Renal cortical epithelial cell (primary cell): ENCODE measurements at regions not wholly inside any gene's neighbourhood (a gene's known extent, or its start where the extent isn't known, plus 50 kb on each side); places are given as distances from the start of the nearest gene placed in this dataset.
A peak's percentile ranks its signal among the peaks of the same experiment; 100 is the strongest.

Experiments
- DNase-seq: peaks from one replicate; pipeline ENCODE4 v3.0.0-alpha.2; 2011; ENCODE audit warnings: low read depth

GRCh38 chr4:24476282-24476681, 108.1 kb downstream of the DHX15 start:
- DNase-seq: peak; percentile 35

- no peak for DNase-seq
These were observed 108.6 kb downstream of the DHX15 start for GRCh38 chr4:24475756-24476155.

- DNase-seq: peak; percentile 40
These were observed 111.0 kb downstream of the DHX15 start for GRCh38 chr4:24473309-24473721.

- peak; percentile 27 for DNase-seq
These were observed 111.6 kb downstream of the DHX15 start for GRCh38 chr4:24472514-24473308.

GRCh38 chr4:24472161-24472510, 112.2 kb downstream of the DHX15 start:
- no peak for DNase-seq

GRCh38 chr4:24471486-24472160, 112.7 kb downstream of the DHX15 start:
- no peak for DNase-seq

GRCh38 chr4:24470666-24471485, 113.5 kb downstream of the DHX15 start:
- peak; percentile 29 for DNase-seq

- DNase-seq: no peak
These were observed 116.3 kb downstream of the DHX15 start for GRCh38 chr4:24468071-24468470.

- DNase-seq: no peak
These were observed 119.8 kb downstream of the DHX15 start for GRCh38 chr4:24464566-24464965.

GRCh38 chr4:24456431-24456830, 127.9 kb downstream of the DHX15 start:
- DNase-seq: no peak

- no peak for DNase-seq
These were observed 130.4 kb downstream of the DHX15 start for GRCh38 chr4:24453951-24454350.

- no peak for DNase-seq
These were observed 132.5 kb downstream of the DHX15 start for GRCh38 chr4:24451870-24452269.

GRCh38 chr4:24443200-24443599, 141.2 kb downstream of the DHX15 start:
- no peak for DNase-seq

- DNase-seq: no peak
These were observed 143.6 kb downstream of the DHX15 start for GRCh38 chr4:24440765-24441164.

- DNase-seq: no peak
These were observed 150.1 kb downstream of the DHX15 start for GRCh38 chr4:24434241-24434640.

GRCh38 chr4:24433515-24434214, 150.7 kb downstream of the DHX15 start:
- DNase-seq: no peak

GRCh38 chr4:24428850-24429249, 155.5 kb downstream of the DHX15 start:
- DNase-seq: no peak

- no peak for DNase-seq
These were observed 157.8 kb downstream of the DHX15 start for GRCh38 chr4:24426557-24426956.

- DNase-seq: no peak
These were observed 158.5 kb downstream of the DHX15 start for GRCh38 chr4:24425863-24426262.

GRCh38 chr4:24423670-24424069, 160.7 kb downstream of the DHX15 start:
- no peak for DNase-seq

GRCh38 chr4:24422644-24423043, 161.7 kb downstream of the DHX15 start:
- DNase-seq: no peak
